WTC11 (cell line): ENCODE measurements at regions not wholly inside any gene's neighbourhood (a gene's known extent, or its start where the extent isn't known, plus 50 kb on each side); places are given as distances from the start of the nearest gene placed in this dataset.

Source experiments
- ATAC-seq: fragments of 200-7000 bp; cut with Tn5 transposase; 2 replicates; pipeline ENCODE4 v1.10.0; 2021; ENCODE audit warnings: mild to moderate bottlenecking, moderate library complexity
- CTCF ChIA-PET: fragments of 300-600 bp; sonication (Branson Sonifier 250); formaldehyde crosslinking; loops from one replicate; lab custom pipeline; 2021; ENCODE audit warnings: antibody characterized with exemption; lab: Charles Lee
- POLR2A ChIA-PET: fragments of 350-600 bp; sonication (Branson Sonifier 250); formaldehyde crosslinking; loops from one replicate; lab custom pipeline; 2021; ENCODE audit warnings: antibody characterized with exemption; lab: Charles Lee
- DNase-seq: peaks from one replicate; pipeline ENCODE4 v3.0.0; 2021; ENCODE audit warnings: low spot score
- H3K27ac Mint-ChIP-seq: 2 replicates; pipeline ENCODE4 v1.8.0; 2021; ENCODE audit warnings: mixed read lengths
- H3K27me3 Mint-ChIP-seq: 2 replicates; pipeline ENCODE4 v1.8.0; 2021; ENCODE audit warnings: low read depth, mild to moderate bottlenecking, moderate library complexity, mixed read lengths
- H3K36me3 Mint-ChIP-seq: 2 replicates; pipeline ENCODE4 v1.8.0; 2021; ENCODE audit warnings: mixed read lengths
- H3K4me1 Mint-ChIP-seq: 2 replicates; pipeline ENCODE4 v1.8.0; 2022; ENCODE audit warnings: mixed read lengths
- H3K4me3 Mint-ChIP-seq: 2 replicates; pipeline ENCODE4 v1.8.0; 2021; ENCODE audit warnings: mild to moderate bottlenecking, moderate library complexity, mixed read lengths
- H3K9me3 Mint-ChIP-seq: 2 replicates; pipeline ENCODE4 v1.8.0; 2021; ENCODE audit warnings: mixed read lengths
- ARID4B ChIP-seq: sonication (generic); formaldehyde crosslinking; IDR thresholded peaks from 2 replicates; pipeline ENCODE4 v1.8.0; 2023; ENCODE audit warnings: missing genetic modification reagents, mild to moderate bottlenecking, borderline replicate concordance
- ATF1 ChIP-seq: sonication (generic); formaldehyde crosslinking; IDR thresholded peaks from 2 replicates; pipeline ENCODE4 v1.8.1; 2023; ENCODE audit warnings: mild to moderate bottlenecking, moderate library complexity, missing genetic modification reagents
- ATF3 ChIP-seq: sonication (generic); formaldehyde crosslinking; conservative IDR thresholded peaks from 2 replicates; pipeline ENCODE4 v1.8.1; 2022; ENCODE audit warnings: mild to moderate bottlenecking, missing genetic modification reagents
- CDX4 ChIP-seq: fragments of 250-450 bp; sonication (Bioruptor Pico); IDR thresholded peaks from 2 replicates; pipeline ENCODE4 v1.9.0; 2021; ENCODE audit warnings: moderate library complexity, mild to moderate bottlenecking, inconsistent platforms, borderline replicate concordance
- CTCF ChIP-seq: fragments of 200-600 bp; IDR thresholded peaks from 2 replicates; pipeline ENCODE4 v1.8.0; 2022; ENCODE audit warnings: antibody characterized with exemption
- E2F1 ChIP-seq: sonication (generic); formaldehyde crosslinking; IDR thresholded peaks from 2 replicates; pipeline ENCODE4 v1.8.0; 2022; ENCODE audit warnings: mild to moderate bottlenecking, missing genetic modification reagents
- E2F5 ChIP-seq: sonication (generic); formaldehyde crosslinking; IDR thresholded peaks from 2 replicates; pipeline ENCODE4 v1.8.1; 2022; ENCODE audit warnings: mild to moderate bottlenecking, moderate library complexity, missing genetic modification reagents
- FOXP1 ChIP-seq: sonication (generic); formaldehyde crosslinking; IDR thresholded peaks from 2 replicates; pipeline ENCODE4 v1.8.0; 2022; ENCODE audit warnings: missing genetic modification reagents, mild to moderate bottlenecking, moderate library complexity, borderline replicate concordance
- MYBL2 ChIP-seq: sonication (generic); formaldehyde crosslinking; IDR thresholded peaks from 2 replicates; pipeline ENCODE4 v1.8.1; 2023; ENCODE audit warnings: mild to moderate bottlenecking, moderate library complexity, missing genetic modification reagents
- NR1H2 ChIP-seq: sonication (generic); formaldehyde crosslinking; IDR thresholded peaks from 2 replicates; pipeline ENCODE4 v1.9.0; 2021; ENCODE audit warnings: mild to moderate bottlenecking, moderate library complexity, missing genetic modification reagents
- NR2C2 ChIP-seq: sonication (generic); formaldehyde crosslinking; IDR thresholded peaks from 2 replicates; pipeline ENCODE4 v1.8.0; 2022; ENCODE audit warnings: mild to moderate bottlenecking, missing genetic modification reagents
- OVOL2 ChIP-seq: fragments of 250-450 bp; sonication (Bioruptor Pico); IDR thresholded peaks from 2 replicates; pipeline ENCODE4 v1.9.0; 2021; ENCODE audit warnings: mild to moderate bottlenecking, borderline replicate concordance
- PREB ChIP-seq: sonication (generic); formaldehyde crosslinking; IDR thresholded peaks from 2 replicates; pipeline ENCODE4 v1.8.1; 2022; ENCODE audit warnings: mild to moderate bottlenecking, missing genetic modification reagents, moderate library complexity, borderline replicate concordance
- RORB ChIP-seq: fragments of 250-450 bp; sonication (Bioruptor Pico); IDR thresholded peaks from 2 replicates; pipeline ENCODE4 v1.9.0; 2021; ENCODE audit warnings: mild to moderate bottlenecking
- SMAD3 ChIP-seq: sonication (generic); formaldehyde crosslinking; IDR thresholded peaks from 2 replicates; pipeline ENCODE4 v1.8.0; 2022; ENCODE audit warnings: missing genetic modification reagents, mild to moderate bottlenecking, borderline replicate concordance
- STAT6 ChIP-seq: sonication (generic); formaldehyde crosslinking; conservative IDR thresholded peaks from 2 replicates; pipeline ENCODE4 v1.8.1; 2023; ENCODE audit warnings: mild to moderate bottlenecking, low read depth, missing genetic modification reagents, moderate library complexity
- TP53 ChIP-seq: sonication (generic); formaldehyde crosslinking; IDR thresholded peaks from 2 replicates; pipeline ENCODE4 v1.8.1; 2023; ENCODE audit warnings: mild to moderate bottlenecking, missing genetic modification reagents
- ZBTB21 ChIP-seq: sonication (generic); formaldehyde crosslinking; IDR thresholded peaks from 2 replicates; pipeline ENCODE4 v1.8.1; 2023; ENCODE audit warnings: mild to moderate bottlenecking, missing genetic modification reagents, borderline replicate concordance
- ZMAT4 ChIP-seq: fragments of 250-450 bp; sonication (Bioruptor Pico); IDR thresholded peaks from 2 replicates; pipeline ENCODE4 v1.9.0; 2021; ENCODE audit warnings: mild to moderate bottlenecking
- ZNF121 ChIP-seq: sonication (generic); formaldehyde crosslinking; IDR thresholded peaks from 2 replicates; pipeline ENCODE4 v1.8.0; 2023; ENCODE audit warnings: missing genetic modification reagents
- ZNF423 ChIP-seq: fragments of 250-450 bp; sonication (Bioruptor Pico); IDR thresholded peaks from 2 replicates; pipeline ENCODE4 v2.1.2; 2022; ENCODE audit warnings: mild to moderate bottlenecking, moderate library complexity

- TF ChIP-seq CTCF (no peak), ARID4B (no peak)
Measured at GRCh38 chr13:32863596-32863995, 152.6 kb upstream of the KL start (continued).

- H3K27me3 Mint-ChIP-seq = no peaks in the 10 kb centered on the region
- ChIA-PET POLR2A (no interaction called here), CTCF (no interaction called here)
- H3K4me3 Mint-ChIP-seq = no peak overlapping the region
- ATAC-seq (no peak), DNase-seq (no peak)
- 0 out of 2 replicates have a peak, but pooled peaks cover 3% of the 10 kb centered on the region for H3K36me3 Mint-ChIP-seq
- H3K27ac Mint-ChIP-seq = no peak overlapping the region
- H3K4me1 Mint-ChIP-seq = no peaks in the 10 kb centered on the region
- H3K9me3 Mint-ChIP-seq = peaks cover 15% of the 10 kb centered on the region
- TF ChIP-seq SMAD3 (no peak), ZNF423 (CRISPR knock-in tag) (no peak), ATF3 (CRISPR knock-in tag) (no peak), TP53 (CRISPR knock-in tag) (no peak), OVOL2 (CRISPR knock-in tag) (no peak), CDX4 (CRISPR knock-in tag) (no peak)
Measured at GRCh38 chr13:32866921-32867320, 149.3 kb upstream of the KL start.

GRCh38 chr13:32877491-32877890 is 138.7 kb upstream of the KL start:
- Mint-ChIP-seq H3K9me3 (no peaks in the 10 kb centered on the region), H3K36me3 (no peaks in the 10 kb centered on the region), H3K4me1 (no peaks in the 10 kb centered on the region), H3K27ac (no peak overlapping the region), H3K27me3 (no peaks in the 10 kb centered on the region; the same call in 1 of the 2 replicates), H3K4me3 (no peak overlapping the region)
- ChIA-PET CTCF (no interaction called here), POLR2A (no interaction called here)
- DNase-seq = no peak
- ATAC-seq = no peak
- TF ChIP-seq NR2C2 (CRISPR knock-in tag) (no peak), ATF1 (CRISPR knock-in tag) (no peak), E2F1 (CRISPR knock-in tag) (no peak), RORB (CRISPR knock-in tag) (no peak), STAT6 (CRISPR knock-in tag) (no peak), PREB (CRISPR knock-in tag) (no peak), ZNF121 (CRISPR knock-in tag) (no peak), ZMAT4 (CRISPR knock-in tag) (no peak), NR1H2 (no peak), MYBL2 (CRISPR knock-in tag) (no peak), ZBTB21 (CRISPR knock-in tag) (no peak), E2F5 (CRISPR knock-in tag) (no peak), FOXP1 (CRISPR knock-in tag) (no peak)
